ENCODE measurements at regions not wholly inside any gene's neighbourhood (a gene's known extent, or its start where the extent isn't known, plus 50 kb on each side); places are given as distances from the start of the nearest gene placed in this dataset.
"Not testable (repeated sequence)": the region's sequence is repeated elsewhere in the genome, so short reads cannot be mapped to it uniquely, and the experiment has no call there.

- DNase-seq, result no peak
These were observed 153.0 kb downstream of the UTRN start for GRCh38 chr6:144438103-144438502.

- DNase-seq, result no peak
These were observed 153.9 kb downstream of the UTRN start for GRCh38 chr6:144439016-144439415.

- DNase-seq, result not testable (repeated sequence)
These were observed 156.7 kb downstream of the UTRN start for GRCh38 chr6:144441801-144442200.

GRCh38 chr6:144443157-144443556 is 158.0 kb downstream of the UTRN start:
- no peak for DNase-seq

- DNase-seq, result no peak
These were observed 162.3 kb downstream of the UTRN start for GRCh38 chr6:144447472-144447871.

GRCh38 chr6:144449218-144449617 is 164.1 kb downstream of the UTRN start:
- DNase-seq, result no peak

GRCh38 chr6:144449911-144450597 is 164.9 kb downstream of the UTRN start:
- DNase-seq, result no peak

- no peak for DNase-seq
These were observed 175.4 kb downstream of the UTRN start for GRCh38 chr6:144460327-144461095.

GRCh38 chr6:144462058-144462457 is 176.9 kb downstream of the UTRN start:
- no peak for DNase-seq

GRCh38 chr6:144466716-144467115 is 181.6 kb downstream of the UTRN start:
- no peak for DNase-seq

GRCh38 chr6:144467172-144467762 is 182.1 kb downstream of the UTRN start:
- DNase-seq, result no peak

GRCh38 chr6:144467921-144468320 is 182.8 kb downstream of the UTRN start:
- DNase-seq, result no peak

- no peak for DNase-seq
These were observed 183.6 kb downstream of the UTRN start for GRCh38 chr6:144468709-144469108.

GRCh38 chr6:144469144-144469575 is 184.0 kb downstream of the UTRN start:
- no peak for DNase-seq

- DNase-seq, result not testable (repeated sequence)
These were observed 185.1 kb downstream of the UTRN start for GRCh38 chr6:144470201-144470600.

- DNase-seq, result no peak
These were observed 186.9 kb downstream of the UTRN start for GRCh38 chr6:144471986-144472385.

GRCh38 chr6:144474290-144474689 is 189.2 kb downstream of the UTRN start:
- no peak for DNase-seq

GRCh38 chr6:144474904-144475303 is 189.8 kb downstream of the UTRN start:
- DNase-seq, result no peak

GRCh38 chr6:144475411-144475810 is 190.3 kb downstream of the UTRN start:
- no peak for DNase-seq

GRCh38 chr6:144476286-144476685 is 191.2 kb downstream of the UTRN start:
- no peak for DNase-seq

GRCh38 chr6:144477396-144477795 is 192.3 kb downstream of the UTRN start:
- DNase-seq, result no peak

- DNase-seq, result no peak
These were observed 192.7 kb downstream of the UTRN start for GRCh38 chr6:144477856-144478255.

- DNase-seq, result no peak
These were observed 193.3 kb downstream of the UTRN start for GRCh38 chr6:144478483-144478882.

GRCh38 chr6:144479991-144480390 is 194.9 kb downstream of the UTRN start:
- no peak for DNase-seq

Data from NCI-H2029 treated with DMSO at 0.1 percent for 48 hours (cell line).